ENCODE measurements at regions not wholly inside any gene's neighbourhood (a gene's known extent, or its start where the extent isn't known, plus 50 kb on each side); places are given as distances from the start of the nearest gene placed in this dataset.
A peak's percentile ranks its signal among the peaks of the same experiment; 100 is the strongest.

DNA sequence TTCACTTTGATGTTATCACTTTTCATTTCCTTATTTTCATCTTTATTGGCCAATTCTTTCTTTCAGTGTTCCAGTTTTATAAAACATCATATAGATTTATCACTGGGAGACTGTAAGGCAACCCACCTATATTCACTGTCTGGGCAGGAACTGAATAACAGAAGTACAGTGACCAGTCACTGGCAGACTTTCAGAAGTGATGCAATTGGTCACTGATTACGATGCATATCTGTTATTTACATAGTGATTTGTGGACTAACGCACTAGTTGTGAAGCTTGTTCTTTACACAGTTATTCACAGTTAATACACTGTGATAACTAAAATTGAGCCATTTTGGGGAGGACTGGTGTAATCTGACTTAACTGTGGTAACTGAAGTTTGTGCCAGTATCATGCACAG is 190.2 kb upstream of the DPH6 start:
- DNase-seq = no peak

DNA sequence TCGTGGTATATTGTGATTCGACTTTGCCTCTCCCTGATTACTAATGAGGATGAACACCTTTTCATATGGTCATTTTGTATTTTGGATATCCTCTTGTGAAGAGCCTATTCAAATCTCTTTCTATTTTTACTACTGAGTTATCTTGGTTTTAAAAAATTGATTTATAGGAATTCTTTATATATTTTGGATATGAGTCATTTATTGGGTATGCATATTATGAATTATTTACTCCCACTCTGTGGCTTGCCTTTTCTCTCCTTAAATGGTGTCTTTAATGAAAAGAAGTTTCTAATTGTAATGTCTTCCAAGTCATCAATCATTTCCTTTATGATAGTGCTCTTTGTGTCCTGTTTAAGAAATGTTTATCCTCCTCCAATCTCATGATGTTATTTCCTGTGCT is 191.5 kb upstream of the DPH6 start:
- no peak for DNase-seq

DNA sequence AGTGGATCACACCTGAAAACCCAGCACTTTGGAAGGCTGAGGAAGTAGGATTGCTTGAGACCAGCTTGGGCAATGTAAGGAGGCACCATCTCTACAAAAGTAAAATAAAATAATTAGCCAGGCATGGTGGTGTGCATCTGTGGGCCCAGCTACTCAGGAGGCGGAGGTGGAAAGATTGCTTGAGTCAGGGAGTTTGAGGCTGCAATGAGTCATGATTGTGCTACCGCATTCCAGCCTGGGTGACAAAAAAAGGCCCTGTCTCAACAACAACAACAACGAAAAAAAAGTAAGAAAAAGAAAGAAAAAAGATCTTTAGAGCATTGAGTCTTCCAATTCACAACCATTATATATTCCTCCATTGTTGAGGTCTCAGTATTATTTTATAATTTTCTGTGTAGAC is 192.4 kb upstream of the DPH6 start:
- no peak for DNase-seq

DNA sequence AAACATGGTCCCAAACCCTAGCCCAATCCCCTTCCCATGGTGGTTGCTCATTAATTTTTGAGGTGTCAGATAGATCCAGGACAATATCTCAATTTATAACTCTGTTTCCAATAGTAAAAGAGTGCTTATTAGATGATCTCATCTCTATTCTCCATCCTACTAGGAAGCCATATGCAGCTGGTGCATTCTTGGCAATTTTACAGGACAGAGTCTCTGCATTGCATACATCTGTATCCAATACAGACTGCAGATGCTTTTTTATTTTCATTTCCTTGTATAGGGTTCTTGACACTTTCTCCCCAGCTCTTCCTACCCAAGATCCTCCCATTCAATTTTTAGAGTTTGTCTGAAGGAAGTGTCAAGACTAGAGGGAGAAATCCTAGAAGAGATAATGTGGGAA is 194.8 kb upstream of the DPH6 start:
- no peak for DNase-seq

DNA sequence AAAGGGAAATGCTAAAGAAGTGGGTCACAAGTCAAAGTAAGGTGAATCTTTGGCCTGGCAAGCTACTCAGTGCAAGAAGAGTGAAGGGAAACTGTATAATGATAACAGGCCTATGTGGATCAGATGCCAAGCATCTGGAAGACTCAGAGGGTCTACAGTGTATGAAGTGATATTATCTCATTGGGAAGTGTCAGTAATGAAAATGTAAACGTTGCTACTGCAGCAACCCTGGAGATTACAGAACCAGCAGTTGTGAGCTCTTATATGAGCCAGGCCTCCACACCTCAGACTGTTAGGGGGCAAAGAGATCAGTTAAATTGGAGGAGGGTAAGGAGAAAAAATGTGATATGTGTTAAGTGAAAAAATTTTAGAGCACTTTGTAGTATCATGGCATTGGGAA is 195.4 kb upstream of the DPH6 start:
- no peak for DNase-seq

DNA sequence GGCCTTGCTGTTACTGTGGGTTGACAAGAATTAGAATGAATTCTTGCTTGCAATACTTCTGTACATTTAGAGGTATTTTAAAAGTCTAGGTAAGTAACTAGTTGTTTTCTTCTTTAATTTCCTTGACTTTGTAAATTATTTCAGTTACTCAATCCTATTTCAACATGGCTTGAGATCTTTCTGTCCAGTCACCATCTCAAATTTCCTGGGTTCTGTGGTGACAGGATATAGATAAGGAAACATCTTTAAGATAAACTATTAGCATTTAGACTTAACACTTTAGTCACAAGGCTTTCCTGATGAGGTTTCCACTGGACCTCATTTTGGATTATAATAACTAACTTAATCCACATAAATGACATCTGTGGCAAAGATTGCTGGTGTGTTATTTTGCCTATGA is 195.9 kb upstream of the DPH6 start:
- DNase-seq = no peak

DNA sequence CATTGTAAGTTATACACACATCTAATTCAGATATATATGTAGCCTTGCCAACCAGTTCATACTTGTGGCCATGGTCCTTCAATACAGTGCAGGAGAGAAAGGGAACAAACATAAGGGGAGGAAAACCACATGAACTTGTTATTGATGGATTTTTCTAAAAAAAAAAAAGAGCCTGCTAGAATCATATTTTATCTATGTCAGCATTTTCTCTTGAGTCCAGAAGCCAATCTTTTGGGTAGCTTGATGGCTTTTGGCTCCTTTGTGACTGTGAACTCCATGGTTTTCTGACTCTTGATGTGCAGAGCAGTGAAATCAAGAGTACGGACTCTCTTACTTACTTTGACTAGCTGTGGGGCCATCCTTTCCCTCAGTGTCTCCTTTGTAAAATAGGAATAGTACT is 197.4 kb upstream of the DPH6 start:
- no peak for DNase-seq

DNA sequence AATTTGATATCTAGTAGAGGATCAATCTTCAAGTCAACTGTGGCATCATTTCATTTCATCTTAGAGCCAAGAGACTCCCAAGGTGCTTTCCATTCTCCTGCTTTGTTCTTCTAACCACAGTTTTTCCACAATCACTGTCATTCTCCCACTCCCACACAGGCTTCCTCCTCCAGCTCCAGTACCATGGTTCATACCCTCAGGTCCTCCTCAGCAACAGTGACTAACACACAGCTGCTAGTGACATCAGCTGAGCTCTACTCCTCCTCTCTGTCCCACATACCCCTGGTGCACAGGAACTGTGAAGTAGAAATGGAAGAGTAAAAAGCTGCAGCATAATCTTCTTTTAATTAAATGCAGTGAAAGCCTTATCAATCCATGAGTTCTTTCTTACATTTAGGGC is 200.2 kb upstream of the DPH6 start:
- no peak for DNase-seq

DNA sequence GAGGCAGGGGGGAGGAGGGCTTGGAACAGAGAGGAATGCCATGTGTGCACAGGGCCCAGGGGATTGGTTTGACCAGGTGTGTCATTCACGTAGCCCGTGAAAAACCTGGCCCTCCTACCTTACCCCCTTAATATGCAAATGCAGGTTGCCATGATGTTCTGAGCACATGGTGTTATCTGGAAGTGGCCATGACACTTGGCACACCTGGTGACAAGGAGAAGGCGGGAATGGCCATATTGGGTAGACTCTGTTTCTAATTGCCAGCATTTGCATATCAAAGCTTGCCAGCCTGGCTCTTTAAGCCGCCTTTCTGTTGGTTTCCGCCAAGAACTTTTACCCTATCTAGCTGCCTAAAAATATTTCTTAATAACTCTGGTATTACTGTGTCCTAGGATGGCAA is 202.1 kb upstream of the DPH6 start:
- no peak for DNase-seq

DNA sequence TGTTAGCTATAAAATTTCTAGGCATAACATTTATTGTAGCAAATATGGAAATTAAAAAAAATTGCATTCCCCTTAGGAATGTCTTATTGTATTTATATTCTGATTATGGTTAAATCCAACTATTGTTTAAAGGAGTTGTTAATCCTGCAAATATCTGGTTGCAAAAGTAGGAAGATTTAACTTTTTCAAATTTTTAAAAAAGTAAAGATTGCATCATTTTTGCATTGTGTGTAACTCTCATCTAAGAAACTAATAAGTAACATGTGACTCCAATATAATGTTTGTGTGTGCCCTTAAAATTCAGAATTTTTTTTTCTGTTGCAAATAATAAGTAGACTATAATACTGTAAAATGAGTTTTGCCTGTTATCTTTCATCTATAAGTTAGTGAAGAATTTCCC is 204.1 kb upstream of the DPH6 start:
- DNase-seq = no peak

DNA sequence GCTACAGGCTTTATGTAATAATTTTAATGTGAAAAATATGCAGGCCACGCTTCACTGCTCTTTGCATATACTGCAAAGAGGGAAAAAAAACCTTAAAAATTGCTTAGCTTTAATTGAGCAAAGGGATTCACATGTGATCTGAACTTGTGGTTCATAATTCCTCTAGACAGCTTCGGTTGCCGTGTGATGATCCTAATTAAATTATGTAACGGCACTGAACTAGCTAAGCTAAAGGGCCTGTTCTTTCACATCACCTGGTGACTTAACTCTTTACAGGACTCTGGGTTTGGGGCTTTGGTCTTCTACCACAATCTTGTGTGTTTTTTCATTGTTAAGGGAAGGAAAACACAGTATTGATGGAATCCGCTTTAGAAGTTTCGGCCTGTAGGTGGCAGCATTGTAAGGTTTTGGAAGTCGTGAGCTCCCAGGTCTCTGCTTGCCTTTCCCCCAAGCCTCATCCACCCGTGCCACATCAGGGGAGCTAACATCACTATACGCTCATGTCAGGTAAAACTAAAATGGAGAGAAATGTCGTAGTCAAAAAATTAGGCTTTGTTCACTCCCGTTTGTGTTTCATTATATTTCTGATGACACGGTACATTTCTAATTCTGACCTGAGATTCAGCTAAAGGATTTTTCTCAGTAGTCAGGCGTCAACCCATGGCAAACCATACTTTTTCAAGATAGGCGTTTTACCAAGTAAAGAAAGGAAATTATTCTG is 205.6 kb upstream of the DPH6 start:
- peak; percentile 4 for DNase-seq

DNA sequence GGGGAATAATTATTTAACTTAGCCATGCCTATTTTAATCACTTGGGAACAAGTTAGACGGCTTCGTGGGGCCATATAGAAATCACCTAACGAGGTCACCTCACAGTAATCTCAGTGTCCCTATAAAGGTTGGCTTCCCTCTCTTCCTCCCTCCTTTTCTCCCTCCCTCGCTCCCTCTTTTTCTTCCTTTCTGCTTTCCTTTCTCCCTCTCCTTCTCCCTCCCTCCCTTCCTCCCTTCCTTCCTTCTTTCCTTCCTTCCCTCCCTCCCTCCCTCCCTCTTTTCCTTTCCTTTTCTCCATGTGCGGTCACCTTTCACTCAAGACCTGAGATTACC is 206.1 kb upstream of the DPH6 start:
- DNase-seq = no peak

DNA sequence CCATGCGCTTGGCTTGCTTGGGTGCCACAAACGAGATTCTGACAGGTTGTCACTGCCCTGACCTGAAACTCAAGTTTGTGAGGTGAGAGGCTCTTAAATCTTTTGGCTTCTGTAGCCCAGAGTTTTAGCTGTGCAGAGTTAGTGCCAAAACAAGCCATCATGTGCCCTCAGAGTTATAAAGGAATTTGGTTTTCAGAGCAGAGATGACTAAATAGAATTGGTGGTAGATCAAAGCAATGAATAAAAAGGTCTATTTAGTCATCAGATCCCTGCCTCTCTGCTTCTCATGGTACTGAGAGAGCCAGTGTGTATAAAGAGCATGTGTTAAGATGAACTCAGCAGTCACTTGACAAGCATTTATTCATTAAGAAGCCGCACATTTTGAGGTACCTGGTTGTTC is 207.5 kb upstream of the DPH6 start:
- DNase-seq = no peak

DNA sequence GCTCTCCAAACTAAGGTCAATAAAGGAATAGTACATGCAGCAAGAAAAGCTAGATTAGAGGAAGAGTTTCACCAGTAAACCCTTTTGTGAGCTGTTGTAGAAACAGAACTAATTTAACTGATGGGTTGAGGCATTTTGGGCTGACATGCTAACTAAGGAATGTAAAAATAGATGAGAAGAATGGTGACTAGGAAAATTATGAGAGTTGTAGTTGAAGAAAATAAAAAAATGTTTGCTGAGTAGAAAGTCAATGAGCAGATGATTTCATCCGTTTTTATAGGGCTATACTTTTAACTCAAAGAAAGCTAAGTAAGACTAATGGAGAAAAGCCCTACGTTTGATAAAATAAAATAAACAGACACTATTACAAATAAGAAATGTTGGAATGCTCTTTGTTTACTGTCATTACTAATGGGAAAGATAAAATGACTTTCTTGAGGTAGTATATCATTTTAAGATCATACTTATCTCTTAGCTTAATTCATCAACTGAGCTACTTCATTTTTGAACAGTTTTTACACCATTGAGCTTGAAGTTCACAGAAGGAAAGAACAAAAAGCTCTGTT is 209.4 kb upstream of the DPH6 start:
- DNase-seq = no peak

DNA sequence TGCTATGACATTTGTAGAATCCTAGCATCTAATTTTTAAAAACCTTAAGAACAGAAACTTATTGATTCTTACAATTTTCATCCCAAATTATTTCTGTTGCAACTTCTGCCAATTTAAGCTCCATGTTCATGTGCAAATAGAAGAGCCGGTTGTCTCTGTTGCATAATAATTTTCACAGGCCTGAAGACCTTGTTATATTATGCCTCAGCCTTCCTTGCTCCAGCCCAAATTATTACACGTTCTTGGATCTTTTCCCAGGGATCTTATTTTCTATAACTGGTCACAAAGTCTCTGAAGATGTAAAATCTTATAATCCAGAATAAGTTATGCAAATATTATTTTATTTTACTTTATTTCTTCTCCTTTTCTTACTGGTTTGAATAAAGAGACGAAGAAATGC is 210.7 kb upstream of the DPH6 start:
- no peak for DNase-seq

DNA sequence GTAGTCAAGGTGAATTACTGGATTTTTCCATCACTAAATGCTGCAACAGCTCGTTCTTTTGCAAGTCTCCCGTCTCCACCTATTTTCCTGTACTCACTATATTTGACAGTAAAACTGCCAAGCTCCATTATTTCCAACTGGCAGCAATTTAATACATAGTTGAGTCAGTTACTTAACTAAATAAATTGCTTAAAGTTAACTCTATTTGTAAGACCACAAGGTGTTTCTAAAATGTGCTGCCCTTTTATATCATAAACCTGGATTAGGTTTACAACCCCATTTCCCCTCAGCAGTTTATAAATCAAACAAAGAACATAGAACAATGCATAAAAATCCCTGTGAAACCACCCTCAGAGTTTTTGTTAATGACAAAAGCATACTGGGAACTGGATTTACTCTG is 211.4 kb upstream of the DPH6 start:
- DNase-seq = no peak

DNA sequence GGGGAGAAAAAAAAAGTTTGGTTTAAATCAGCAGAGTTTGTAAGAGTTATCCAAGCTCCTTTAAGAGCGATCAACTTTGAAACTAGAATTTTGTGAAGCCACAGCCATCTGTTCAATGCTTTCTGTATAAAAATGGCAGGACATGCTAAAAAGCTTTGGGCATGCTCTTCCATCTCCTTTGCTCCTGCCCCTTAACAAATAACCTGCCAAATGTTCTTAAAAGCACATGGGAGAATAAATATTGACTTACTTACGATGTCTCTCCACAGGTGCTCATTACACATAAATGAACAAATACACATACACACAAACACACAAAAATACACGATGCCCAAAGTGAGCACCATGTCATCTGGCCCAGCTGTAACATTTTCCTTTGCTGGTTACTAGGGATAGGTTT is 211.8 kb upstream of the DPH6 start:
- no peak for DNase-seq

DNA sequence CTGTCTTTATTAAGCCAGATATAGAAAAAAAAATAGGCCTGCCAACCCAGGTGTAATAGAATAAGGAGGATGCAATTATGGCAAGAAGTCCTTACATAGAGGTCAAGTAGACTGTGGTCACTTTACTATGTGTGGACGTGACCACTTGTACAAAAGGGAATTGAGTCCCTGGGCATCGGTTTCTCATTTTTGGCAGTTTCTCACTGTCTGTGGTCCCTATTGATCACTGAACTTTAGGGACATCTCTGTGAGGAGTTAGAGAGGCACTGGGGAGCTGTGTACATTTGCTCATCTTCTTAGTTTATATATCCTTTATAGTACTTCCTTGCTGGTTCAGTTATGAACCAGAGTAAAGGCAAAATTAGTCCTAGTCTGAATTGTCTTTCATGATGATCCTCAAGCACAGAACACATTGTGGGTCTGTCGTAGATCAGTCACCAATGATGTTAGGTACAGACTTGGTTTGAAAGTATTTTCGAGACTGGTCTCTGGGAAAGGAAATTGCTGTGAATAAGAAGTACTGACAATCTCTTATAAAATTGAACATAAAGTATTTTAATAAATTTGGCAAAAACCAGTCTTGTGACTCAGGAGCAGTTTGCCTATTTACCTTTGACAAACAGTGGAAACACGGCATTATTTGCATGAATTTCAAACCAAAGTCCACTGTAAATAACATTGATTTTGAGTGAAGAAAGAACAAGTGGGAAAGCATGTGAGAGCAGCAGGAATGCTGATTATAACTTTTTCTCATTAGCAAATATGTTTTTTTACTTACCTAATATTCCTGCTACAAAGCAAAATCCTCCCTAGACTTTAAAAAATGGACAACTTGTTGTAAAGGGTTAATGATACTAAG is 218.9 kb upstream of the DPH6 start:
- no peak for DNase-seq

DNA sequence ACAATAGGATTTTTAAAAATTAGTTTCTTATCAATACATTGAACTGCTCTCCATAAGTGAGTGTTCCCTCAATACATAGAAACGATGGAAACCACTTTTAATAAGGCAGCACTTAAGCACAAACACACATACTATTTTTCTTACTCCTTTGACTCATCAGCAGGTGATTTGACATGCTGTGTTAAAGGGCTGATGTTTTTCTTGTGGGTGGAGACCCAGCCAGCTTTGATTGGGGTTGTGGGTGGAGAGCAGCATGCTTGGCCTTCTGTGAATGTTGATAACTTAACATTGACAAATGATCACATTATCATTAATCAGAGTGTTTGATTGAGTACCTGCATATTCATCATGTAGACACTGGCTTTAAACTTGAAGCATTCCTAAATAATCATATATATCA is 223.0 kb upstream of the DPH6 start:
- no peak for DNase-seq

DNA sequence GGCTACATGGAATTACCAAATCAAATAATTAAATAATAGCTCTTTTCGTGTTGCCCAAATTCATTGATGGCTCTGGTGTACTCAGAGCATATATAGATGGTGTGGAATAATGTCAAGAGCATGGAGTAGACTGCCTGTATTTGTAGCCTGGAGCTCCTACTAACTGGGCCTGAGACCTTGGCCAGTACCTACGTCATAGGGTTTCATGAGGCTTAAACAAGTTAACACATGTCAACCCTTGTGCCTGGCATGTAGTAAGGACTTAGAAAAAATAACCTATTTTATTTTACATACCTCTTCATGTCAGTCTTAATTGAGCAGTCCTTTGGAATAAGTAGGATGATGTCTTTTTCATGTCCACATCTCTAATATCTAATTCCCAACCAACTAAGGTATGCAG is 223.7 kb upstream of the DPH6 start:
- no peak for DNase-seq

DNA sequence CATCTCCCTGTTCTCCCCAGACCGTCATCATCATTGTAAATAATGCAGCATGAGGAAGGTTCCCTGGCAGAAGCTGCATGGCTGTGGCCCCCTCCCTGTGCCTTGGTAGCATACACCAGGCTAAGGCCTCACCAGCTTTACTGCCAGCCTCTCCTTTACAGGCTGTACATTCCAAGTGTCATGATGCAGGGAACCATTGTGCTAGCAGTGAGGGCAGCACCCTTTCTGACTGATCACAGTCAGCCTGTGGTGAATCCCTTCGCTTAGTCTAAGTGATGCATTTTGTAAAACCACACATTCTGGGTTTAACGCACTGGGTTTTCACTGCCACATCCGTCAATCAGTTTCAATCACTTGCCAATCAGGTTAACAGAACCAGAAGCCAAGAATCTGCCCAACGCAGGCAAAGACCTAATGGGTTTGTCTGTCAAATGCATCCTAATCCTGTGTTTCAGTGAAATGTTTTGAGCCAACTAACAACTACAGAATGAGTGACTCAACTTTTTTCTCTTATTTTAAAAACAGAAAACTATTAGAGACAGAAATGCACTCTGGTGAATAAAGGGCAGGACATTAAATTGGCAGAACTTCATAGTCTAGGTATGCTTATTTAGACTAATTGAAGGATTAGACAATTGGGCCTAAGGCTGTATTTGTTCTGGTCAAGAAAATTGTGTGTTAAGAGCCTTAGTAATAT is 225.9 kb upstream of the DPH6 start:
- DNase-seq = no peak

DNA sequence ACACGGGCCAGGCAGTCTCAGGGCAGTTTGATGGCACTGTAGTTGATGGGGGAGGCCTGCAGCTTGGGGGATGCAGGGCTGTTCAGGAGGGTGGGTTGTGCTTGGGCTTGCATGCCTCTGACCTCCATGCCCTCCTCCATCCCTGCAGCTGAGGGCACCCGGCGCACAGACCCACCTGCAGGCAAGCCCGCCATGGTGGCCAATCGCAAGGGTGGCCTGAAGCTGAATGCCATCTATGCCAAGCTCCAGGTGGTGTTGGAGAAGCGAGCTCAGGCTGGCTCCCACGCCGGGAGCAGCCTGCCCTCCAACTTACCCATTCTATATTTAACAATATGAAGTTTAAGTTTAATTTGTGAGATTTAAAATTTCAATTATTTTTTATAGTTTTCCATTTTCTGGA is 228.7 kb upstream of the DPH6 start:
- DNase-seq = no peak

DNA sequence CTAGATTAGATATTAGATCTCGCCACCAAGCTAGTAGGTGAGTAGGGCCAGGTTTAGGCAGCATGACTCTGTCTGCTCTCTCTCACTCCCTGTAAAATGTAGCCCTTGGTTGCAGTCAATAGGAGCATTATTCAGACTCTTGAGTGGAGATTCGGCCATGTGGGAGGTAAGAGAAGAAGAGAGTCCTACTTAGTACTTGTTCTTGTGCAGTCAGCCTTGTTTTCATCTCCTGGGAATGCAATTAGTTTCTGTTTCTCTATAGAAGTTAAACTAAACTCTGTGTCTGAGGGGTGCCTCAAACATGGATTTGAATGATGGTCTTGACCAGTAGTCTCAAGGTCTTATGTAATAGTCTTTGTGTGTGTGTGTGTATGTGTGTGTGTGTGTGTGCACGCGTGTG is 229.5 kb upstream of the DPH6 start:
- DNase-seq = no peak

DNA sequence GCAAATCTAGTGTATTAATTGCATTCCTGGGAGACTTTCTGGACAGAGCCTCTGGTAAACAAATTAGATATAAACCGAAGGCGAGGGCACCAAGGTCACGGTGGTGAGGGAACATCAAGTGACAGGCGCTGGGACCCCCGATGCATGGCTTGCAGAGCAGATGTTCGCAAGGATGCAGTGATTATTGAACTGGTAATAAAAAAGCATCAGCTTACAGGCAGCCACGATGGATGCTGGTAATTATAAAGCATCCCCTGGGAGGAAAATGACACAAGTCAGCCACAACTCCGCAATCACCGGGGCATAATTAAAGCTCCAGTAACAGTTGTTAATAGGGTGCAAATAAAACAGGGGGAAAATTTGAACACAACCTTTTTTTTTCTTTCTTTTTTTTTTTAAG is 231.1 kb upstream of the DPH6 start:
- no peak for DNase-seq

Measured in activated effector memory CD4-positive, alpha-beta T cell treated with Interleukin-2 at 50 U/mL for 16 hours (primary cell).